OCI-LY3 (cell line): ENCODE measurements at regions not wholly inside any gene's neighbourhood (a gene's known extent, or its start where the extent isn't known, plus 50 kb on each side); places are given as distances from the start of the nearest gene placed in this dataset.

ENCODE experiments used
- EZH2phosphoT487 ChIP-seq: fragments of 200-600 bp; shearing (Covaris generic); IDR thresholded peaks from 2 replicates; pipeline ENCODE4 v1.6.1; 2018; ENCODE audit warnings: antibody characterized with exemption, mixed run types, low read depth
- TF ChIP-seq, protein P1 (sequence below): fragments of 200-600, 300-600 bp; sonication (generic); IDR thresholded peaks from 2 replicates; pipeline ENCODE4 v1.5.1; 2014; ENCODE audit warnings: antibody characterized with exemption, low read length, low read depth

DNA sequence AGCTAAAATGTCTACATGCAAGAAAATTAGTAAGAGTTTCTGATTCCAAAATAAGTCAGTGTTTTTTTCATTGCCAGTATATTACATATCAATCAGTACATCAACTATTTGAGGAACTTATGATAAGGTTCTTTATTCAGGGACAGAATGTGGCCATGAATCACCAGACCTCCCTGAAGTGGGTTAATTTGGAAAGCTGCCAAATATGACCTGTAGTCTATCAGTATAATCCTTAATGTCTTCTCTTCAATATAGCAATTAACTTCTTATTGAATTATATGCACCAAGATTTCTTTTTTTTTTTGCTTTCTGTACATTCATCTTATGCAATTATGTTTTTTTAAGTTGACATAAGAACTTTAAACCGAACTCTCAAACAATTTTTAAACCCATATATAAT is 714.5 kb upstream of the POT1 start:
- TF ChIP-seq, protein P1, sequence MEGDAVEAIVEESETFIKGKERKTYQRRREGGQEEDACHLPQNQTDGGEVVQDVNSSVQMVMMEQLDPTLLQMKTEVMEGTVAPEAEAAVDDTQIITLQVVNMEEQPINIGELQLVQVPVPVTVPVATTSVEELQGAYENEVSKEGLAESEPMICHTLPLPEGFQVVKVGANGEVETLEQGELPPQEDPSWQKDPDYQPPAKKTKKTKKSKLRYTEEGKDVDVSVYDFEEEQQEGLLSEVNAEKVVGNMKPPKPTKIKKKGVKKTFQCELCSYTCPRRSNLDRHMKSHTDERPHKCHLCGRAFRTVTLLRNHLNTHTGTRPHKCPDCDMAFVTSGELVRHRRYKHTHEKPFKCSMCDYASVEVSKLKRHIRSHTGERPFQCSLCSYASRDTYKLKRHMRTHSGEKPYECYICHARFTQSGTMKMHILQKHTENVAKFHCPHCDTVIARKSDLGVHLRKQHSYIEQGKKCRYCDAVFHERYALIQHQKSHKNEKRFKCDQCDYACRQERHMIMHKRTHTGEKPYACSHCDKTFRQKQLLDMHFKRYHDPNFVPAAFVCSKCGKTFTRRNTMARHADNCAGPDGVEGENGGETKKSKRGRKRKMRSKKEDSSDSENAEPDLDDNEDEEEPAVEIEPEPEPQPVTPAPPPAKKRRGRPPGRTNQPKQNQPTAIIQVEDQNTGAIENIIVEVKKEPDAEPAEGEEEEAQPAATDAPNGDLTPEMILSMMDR = no peak
- no peak for TF ChIP-seq EZH2phosphoT487
